ENCODE measurements at regions not wholly inside any gene's neighbourhood (a gene's known extent, or its start where the extent isn't known, plus 50 kb on each side); places are given as distances from the start of the nearest gene placed in this dataset.

DNA sequence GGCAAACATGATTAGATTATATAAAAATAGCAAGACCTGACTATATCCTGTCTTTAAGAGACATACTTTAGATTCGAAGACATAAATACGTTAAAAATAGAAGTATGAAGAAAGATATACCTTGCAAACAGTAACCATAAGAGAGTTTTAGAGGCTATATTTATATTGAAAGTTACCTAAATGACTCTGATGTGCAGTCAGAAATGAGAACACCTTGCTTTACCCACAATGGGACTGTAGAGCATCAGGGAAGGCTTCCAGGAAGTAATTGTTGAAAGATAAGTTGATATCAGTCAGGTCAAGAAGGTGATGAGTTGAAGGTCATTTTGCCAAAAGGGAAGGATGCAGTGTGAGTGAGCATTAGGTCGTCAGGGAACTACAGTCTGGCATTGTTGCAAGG is 110.2 kb downstream of the NEDD1 start:
- TF ChIP-seq ISL1 (CRISPR knock-in tag; IDR thresholded peaks at IDR 0.05) = no peak
- TF ChIP-seq, protein P1, sequence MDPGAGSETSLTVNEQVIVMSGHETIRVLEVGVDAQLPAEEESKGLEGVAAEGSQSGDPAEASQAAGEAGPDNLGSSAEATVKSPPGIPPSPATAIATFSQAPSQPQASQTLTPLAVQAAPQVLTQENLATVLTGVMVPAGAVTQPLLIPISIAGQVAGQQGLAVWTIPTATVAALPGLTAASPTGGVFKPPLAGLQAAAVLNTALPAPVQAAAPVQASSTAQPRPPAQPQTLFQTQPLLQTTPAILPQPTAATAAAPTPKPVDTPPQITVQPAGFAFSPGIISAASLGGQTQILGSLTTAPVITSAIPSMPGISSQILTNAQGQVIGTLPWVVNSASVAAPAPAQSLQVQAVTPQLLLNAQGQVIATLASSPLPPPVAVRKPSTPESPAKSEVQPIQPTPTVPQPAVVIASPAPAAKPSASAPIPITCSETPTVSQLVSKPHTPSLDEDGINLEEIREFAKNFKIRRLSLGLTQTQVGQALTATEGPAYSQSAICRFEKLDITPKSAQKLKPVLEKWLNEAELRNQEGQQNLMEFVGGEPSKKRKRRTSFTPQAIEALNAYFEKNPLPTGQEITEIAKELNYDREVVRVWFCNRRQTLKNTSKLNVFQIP (CRISPR knock-in tag; IDR thresholded peaks at IDR 0.05; ENCODE audit: borderline replicate concordance, low read depth) = no peak
- no peak for TF ChIP-seq GLIS3 (CRISPR knock-in tag; IDR thresholded peaks at IDR 0.05)

Measured in SK-N-SH treated with all-trans-retinoic acid at 6 μM for 48 hours (cell line).